ENCODE measurements at regions not wholly inside any gene's neighbourhood (a gene's known extent, or its start where the extent isn't known, plus 50 kb on each side); places are given as distances from the start of the nearest gene placed in this dataset.

GRCh38 chrX:2568125-2568524 lies 67.3 kb upstream of the DHRSX start:
- TF ChIP-seq CTCF (IDR thresholded peaks at IDR 0.05 in 2 of 3, conservative IDR thresholded peaks at IDR 0.05 in 1 of 3; ENCODE audit: control insufficient read depth in 2 of 3, extremely low read depth in 1 of 3, insufficient read depth in 1 of 3, low read depth in 3 of 3, low read length in 3 of 3), result no peak
- TF ChIP-seq MTA3 (IDR thresholded peaks at IDR 0.05; ENCODE audit: borderline replicate concordance, low read length), result no peak
- TF ChIP-seq RBBP5 (conservative IDR thresholded peaks at IDR 0.05), result no peak
- no peak for TF ChIP-seq POLR2AphosphoS5 (IDR thresholded peaks at IDR 0.05; ENCODE audit: low read length)
- no peak for TF ChIP-seq E2F4 (IDR thresholded peaks at IDR 0.05; ENCODE audit: low read depth, low read length)
- TF ChIP-seq POLR2A (IDR thresholded peaks at IDR 0.05; ENCODE audit: low read depth, low read length), result no peak
- no peak for TF ChIP-seq SREBF2 (IDR thresholded peaks at IDR 0.05; ENCODE audit: low read length)
- no peak for TF ChIP-seq RAD21 (IDR thresholded peaks at IDR 0.05; ENCODE audit: insufficient read depth, low read depth, low read length)
- no peak for TF ChIP-seq HSF1 (IDR thresholded peaks at IDR 0.05; ENCODE audit: low read depth, low read length)
- no peak for TF ChIP-seq BHLHE40 (IDR thresholded peaks at IDR 0.05; ENCODE audit: borderline replicate concordance in 1 of 2, low read depth in 2 of 2, low read length in 1 of 2)
- no peak for TF ChIP-seq USF2 (IDR thresholded peaks at IDR 0.05; ENCODE audit: borderline replicate concordance, low read depth, low read length)
- no peak for TF ChIP-seq RB1 (IDR thresholded peaks at IDR 0.05; ENCODE audit: borderline replicate concordance)
- no peak for TF ChIP-seq EP300 (IDR thresholded peaks at IDR 0.05; ENCODE audit: borderline replicate concordance in 1 of 2, control insufficient read depth in 1 of 2, low read depth in 2 of 2, low read length in 2 of 2)
- TF ChIP-seq JUNB (IDR thresholded peaks at IDR 0.05), result no peak

Measured in GM12878 (cell line).